ENCODE measurements at regions not wholly inside any gene's neighbourhood (a gene's known extent, or its start where the extent isn't known, plus 50 kb on each side); places are given as distances from the start of the nearest gene placed in this dataset.
"Not testable (repeated sequence)": the region's sequence is repeated elsewhere in the genome, so short reads cannot be mapped to it uniquely, and the experiment has no call there.

GRCh38 chr13:76668141-76668540, 218.1 kb downstream of the KCTD12 start:
- Mint-ChIP-seq H3K36me3 (ENCODE audit: insufficient read depth) (no peaks in the 10 kb centered on the region), H3K27me3 (peaks cover 24% of the 10 kb centered on the region), H3K9me3 (ENCODE audit: low read depth) (peaks cover 2% of the 10 kb centered on the region), H3K4me1 (ENCODE audit: low read depth) (peaks cover 6% of the 10 kb centered on the region), H3K27ac (no peak overlapping the region), H3K4me3 (ENCODE audit: low read depth) (no peak overlapping the region)
- TF ChIP-seq, protein P1, sequence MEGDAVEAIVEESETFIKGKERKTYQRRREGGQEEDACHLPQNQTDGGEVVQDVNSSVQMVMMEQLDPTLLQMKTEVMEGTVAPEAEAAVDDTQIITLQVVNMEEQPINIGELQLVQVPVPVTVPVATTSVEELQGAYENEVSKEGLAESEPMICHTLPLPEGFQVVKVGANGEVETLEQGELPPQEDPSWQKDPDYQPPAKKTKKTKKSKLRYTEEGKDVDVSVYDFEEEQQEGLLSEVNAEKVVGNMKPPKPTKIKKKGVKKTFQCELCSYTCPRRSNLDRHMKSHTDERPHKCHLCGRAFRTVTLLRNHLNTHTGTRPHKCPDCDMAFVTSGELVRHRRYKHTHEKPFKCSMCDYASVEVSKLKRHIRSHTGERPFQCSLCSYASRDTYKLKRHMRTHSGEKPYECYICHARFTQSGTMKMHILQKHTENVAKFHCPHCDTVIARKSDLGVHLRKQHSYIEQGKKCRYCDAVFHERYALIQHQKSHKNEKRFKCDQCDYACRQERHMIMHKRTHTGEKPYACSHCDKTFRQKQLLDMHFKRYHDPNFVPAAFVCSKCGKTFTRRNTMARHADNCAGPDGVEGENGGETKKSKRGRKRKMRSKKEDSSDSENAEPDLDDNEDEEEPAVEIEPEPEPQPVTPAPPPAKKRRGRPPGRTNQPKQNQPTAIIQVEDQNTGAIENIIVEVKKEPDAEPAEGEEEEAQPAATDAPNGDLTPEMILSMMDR (IDR thresholded peaks at IDR 0.05; ENCODE audit: unreplicated experiment), result no peak
- no peak for DNase-seq (ENCODE audit: low spot score, unreplicated experiment)

GRCh38 chr13:76667551-76667950, 218.7 kb downstream of the KCTD12 start:
- Mint-ChIP-seq H3K27me3 (peaks cover 27% of the 10 kb centered on the region), H3K27ac (no peak overlapping the region), H3K36me3 (ENCODE audit: insufficient read depth) (no peaks in the 10 kb centered on the region), H3K9me3 (ENCODE audit: low read depth) (no peaks in the 10 kb centered on the region), H3K4me1 (ENCODE audit: low read depth) (peaks cover 6% of the 10 kb centered on the region), H3K4me3 (ENCODE audit: low read depth) (no peak overlapping the region)
- DNase-seq (ENCODE audit: low spot score, unreplicated experiment), result no peak
- TF ChIP-seq, protein P1 (IDR thresholded peaks at IDR 0.05; ENCODE audit: unreplicated experiment), result no peak

- Mint-ChIP-seq H3K27me3 (peaks cover 19% of the 10 kb centered on the region), H3K27ac (no peak overlapping the region), H3K36me3 (ENCODE audit: insufficient read depth) (no peaks in the 10 kb centered on the region), H3K9me3 (ENCODE audit: low read depth) (no peaks in the 10 kb centered on the region), H3K4me3 (ENCODE audit: low read depth) (no peak overlapping the region), H3K4me1 (ENCODE audit: low read depth) (peaks cover 6% of the 10 kb centered on the region)
- no peak for DNase-seq (ENCODE audit: low spot score, unreplicated experiment)
- TF ChIP-seq, protein P1 (IDR thresholded peaks at IDR 0.05; ENCODE audit: unreplicated experiment), result no peak
Measured at GRCh38 chr13:76663592-76664335, 222.4 kb downstream of the KCTD12 start.

DNA sequence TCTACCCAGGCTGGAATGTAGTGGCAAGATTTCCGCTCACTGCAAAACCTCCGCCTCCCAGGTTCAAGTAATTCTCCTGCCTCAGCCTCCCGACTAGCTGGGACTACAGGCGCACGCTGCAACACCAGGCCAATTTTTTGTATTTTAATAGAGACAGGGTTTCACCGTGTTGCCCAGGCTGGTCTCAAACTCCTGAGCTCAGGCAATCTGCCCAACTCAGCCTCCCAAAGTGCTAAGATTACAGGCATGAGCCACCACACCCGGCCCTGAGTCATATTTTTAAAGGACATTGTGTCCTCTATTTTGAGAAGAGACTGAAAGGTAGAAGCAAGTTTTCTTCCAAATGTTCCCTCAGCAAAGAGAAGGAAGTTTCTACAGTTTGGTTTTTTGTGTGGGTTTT, 227.1 kb downstream of the KCTD12 start:
- not testable (repeated sequence) for H3K27me3 Mint-ChIP-seq; H3K4me3 Mint-ChIP-seq (ENCODE audit: low read depth); H3K9me3 Mint-ChIP-seq (ENCODE audit: low read depth); DNase-seq (ENCODE audit: low spot score, unreplicated experiment); H3K4me1 Mint-ChIP-seq (ENCODE audit: low read depth); H3K27ac Mint-ChIP-seq; H3K36me3 Mint-ChIP-seq (ENCODE audit: insufficient read depth)

DNA sequence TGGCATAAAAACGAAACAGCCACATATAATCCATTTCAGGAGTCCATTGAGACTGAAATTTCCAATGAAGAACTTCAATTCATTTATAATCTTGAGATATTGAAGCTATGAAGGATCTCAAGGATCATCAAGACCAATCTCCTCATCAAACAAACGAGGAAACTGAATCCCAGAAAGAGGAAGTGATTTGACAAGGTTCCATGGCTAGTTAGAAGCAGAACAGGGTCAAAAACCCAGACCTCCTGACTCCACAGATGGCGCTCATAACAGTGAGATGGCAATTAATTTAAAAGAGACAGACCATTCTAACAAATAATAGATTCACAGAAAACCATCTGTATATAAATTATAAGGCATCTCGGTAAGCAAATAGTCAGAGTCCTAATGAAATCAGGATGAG, 229.7 kb downstream of the KCTD12 start:
- no peaks in the 10 kb centered on the region for H3K9me3 Mint-ChIP-seq (ENCODE audit: low read depth)
- no peaks in the 10 kb centered on the region for H3K4me1 Mint-ChIP-seq (ENCODE audit: low read depth)
- no peaks in the 10 kb centered on the region for H3K36me3 Mint-ChIP-seq (ENCODE audit: insufficient read depth)
- no peak for DNase-seq (ENCODE audit: low spot score, unreplicated experiment)
- no peak overlapping the region for H3K4me3 Mint-ChIP-seq (ENCODE audit: low read depth)
- no peak overlapping the region for H3K27ac Mint-ChIP-seq
- no peaks in the 10 kb centered on the region for H3K27me3 Mint-ChIP-seq
- TF ChIP-seq, protein P1 (IDR thresholded peaks at IDR 0.05; ENCODE audit: unreplicated experiment), result no peak

GRCh38 chr13:76656056-76656455, 230.1 kb downstream of the KCTD12 start:
- H3K4me1 Mint-ChIP-seq (ENCODE audit: low read depth), result no peaks in the 10 kb centered on the region
- peak overlapping the region; percentile 38 for H3K27ac Mint-ChIP-seq
- no peaks in the 10 kb centered on the region for H3K27me3 Mint-ChIP-seq
- H3K9me3 Mint-ChIP-seq (ENCODE audit: low read depth), result no peaks in the 10 kb centered on the region
- H3K36me3 Mint-ChIP-seq (ENCODE audit: insufficient read depth), result no peaks in the 10 kb centered on the region
- TF ChIP-seq, protein P1 (IDR thresholded peaks at IDR 0.05; ENCODE audit: unreplicated experiment), result no peak
- H3K4me3 Mint-ChIP-seq (ENCODE audit: low read depth), result no peak overlapping the region
- no peak for DNase-seq (ENCODE audit: low spot score, unreplicated experiment)
